Epithelial cell of proximal tubule (primary cell): ENCODE measurements at regions not wholly inside any gene's neighbourhood (a gene's known extent, or its start where the extent isn't known, plus 50 kb on each side); places are given as distances from the start of the nearest gene placed in this dataset.

Experiments used
- DNase-seq: peaks from one replicate; pipeline ENCODE4 v3.0.0-alpha.2; 2011; ENCODE audit warnings: low read depth
- H3K4me3 ChIP-seq: 2 replicates; pipeline ENCODE4 v1.5.1; 2011; ENCODE audit warnings: low read depth, mild to moderate bottlenecking, low read length
- CTCF ChIP-seq: conservative IDR thresholded peaks from 2 replicates; pipeline ENCODE4 v1.5.1; 2012; ENCODE audit warnings: low read depth, mild to moderate bottlenecking, low read length

DNA sequence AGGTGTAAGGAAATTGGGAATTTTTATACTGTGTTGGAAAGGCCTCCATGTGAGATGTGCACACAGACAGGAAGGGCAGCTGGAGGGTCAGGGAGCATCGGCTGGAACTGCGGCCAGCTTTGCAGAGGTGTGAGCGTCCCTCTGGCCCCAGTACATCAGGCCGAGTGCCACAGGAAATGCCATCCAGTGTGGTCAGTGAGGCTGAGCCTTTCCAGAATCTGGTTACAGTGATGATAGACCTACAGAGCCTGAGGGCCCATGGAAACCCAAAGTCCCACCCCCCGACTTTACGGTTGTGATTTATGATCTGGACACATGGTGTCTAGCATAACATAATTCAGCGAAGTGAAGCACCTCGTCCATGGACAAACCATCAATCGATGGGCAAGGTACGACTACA lies 137.3 kb upstream of the PDE10A start:
- no peak overlapping the region for H3K4me3 ChIP-seq
- TF ChIP-seq CTCF = no peak
- DNase-seq = no peak

DNA sequence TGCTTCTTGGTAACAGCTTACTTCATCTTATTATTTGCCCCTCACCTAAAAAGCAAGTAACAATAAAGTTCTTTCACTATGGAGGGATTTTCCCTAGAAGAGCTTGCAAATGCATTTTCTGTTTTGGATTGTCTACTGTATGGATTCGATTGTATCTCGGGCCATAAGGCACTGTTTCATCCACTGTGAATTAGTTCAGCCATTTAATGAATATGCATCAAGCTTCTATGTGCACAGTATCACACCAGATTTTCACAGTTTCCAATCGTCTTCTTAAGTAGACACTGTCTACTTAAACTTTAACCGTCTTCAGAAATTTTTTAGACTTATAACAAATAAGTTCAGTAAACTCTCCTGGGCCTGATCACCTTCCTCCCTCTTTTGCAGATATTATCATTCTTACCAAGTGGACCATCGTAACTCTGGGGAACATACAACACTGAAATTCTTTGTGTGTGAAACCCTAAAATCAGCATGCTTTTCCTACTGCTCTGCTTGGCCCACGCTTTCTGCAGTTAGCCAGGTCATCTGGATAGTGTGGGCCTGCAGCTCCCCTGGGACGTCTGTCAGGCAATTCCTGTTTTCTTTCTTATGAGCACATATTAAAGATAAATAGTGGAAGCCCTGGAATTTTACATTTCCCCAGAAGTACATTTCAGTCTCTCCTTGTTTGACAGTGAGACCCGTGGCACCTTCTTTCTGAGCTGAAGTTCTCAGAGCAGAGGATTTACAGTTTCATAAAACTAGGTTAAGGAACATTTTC lies 136.5 kb upstream of the PDE10A start:
- no peak overlapping the region for H3K4me3 ChIP-seq
- no peak for TF ChIP-seq CTCF
- no peak for DNase-seq

DNA sequence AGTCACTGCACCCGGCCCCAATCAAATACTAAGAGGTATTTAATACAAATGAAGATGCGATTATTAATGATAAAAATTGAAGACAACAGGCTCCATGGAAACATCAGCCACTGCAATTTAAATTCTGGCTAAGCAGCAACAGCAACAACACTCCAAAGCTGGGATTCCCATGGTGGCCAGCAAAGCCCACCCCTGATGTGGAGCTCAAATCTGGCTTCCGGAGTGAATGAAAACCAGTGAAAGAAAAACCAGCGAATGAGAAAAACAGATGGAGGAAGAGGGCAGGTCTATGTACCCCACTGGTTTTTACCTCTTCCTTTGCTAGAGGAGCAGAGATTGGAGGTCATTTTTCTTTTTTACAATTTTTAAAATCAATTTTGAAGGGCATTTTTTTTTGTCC lies 135.9 kb upstream of the PDE10A start:
- DNase-seq = no peak
- no peak for TF ChIP-seq CTCF

GRCh38 chr6:165794179-165794601 lies 131.1 kb upstream of the PDE10A start:
- no peak for DNase-seq
- H3K4me3 ChIP-seq = no peak overlapping the region
- no peak for TF ChIP-seq CTCF

More for the DNA sequence above, 135.9 kb upstream of the PDE10A start:
- no peak overlapping the region for H3K4me3 ChIP-seq

- DNase-seq = no peak
- TF ChIP-seq CTCF = no peak
- no peak overlapping the region for H3K4me3 ChIP-seq
These were observed 130.3 kb upstream of the PDE10A start for GRCh38 chr6:165793287-165793825.

GRCh38 chr6:165791876-165792437 lies 128.9 kb upstream of the PDE10A start:
- no peak overlapping the region for H3K4me3 ChIP-seq
- DNase-seq = no peak
- TF ChIP-seq CTCF = no peak
